ENCODE measurements at regions not wholly inside any gene's neighbourhood (a gene's known extent, or its start where the extent isn't known, plus 50 kb on each side); places are given as distances from the start of the nearest gene placed in this dataset.
"Not testable (repeated sequence)": the region's sequence is repeated elsewhere in the genome, so short reads cannot be mapped to it uniquely, and the experiment has no call there.

DNA sequence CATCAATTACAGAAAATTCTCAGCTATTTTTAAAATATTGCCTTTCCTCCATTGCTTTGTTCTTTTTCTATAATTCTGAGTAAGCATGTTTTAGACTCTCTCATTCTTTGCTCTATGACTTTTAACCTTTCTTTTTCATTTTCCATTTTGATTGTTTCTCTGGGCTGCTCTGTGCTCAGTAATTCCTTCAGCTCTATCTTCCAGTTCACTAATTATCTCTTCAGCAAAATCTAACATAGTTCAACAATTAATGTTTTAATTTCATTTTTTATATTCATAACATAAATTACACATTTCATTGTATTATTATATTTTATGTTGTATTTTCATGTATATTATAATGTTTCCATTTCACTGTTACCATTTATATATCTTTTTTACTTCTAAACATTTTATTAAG lies 198.8 kb upstream of the NOX3 start:
- H3K4me1 Mint-ChIP-seq, result no peaks in the 10 kb centered on the region
- H3K27me3 Mint-ChIP-seq, result peaks cover 12% of the 10 kb centered on the region
- DNase-seq (no peak), ATAC-seq (no peak)
- CTCF ChIA-PET, result no interaction called here
- no peak overlapping the region for H3K27ac Mint-ChIP-seq
- H3K9me3 Mint-ChIP-seq (ENCODE audit: low read depth), result peaks cover 9% of the 10 kb centered on the region
- POLR2A ChIA-PET, result no interaction called here
- intact Hi-C loops (cut with DNase I, micrococcal nuclease), result no loop called here
- H3K36me3 Mint-ChIP-seq (ENCODE audit: low read depth), result no peaks in the 10 kb centered on the region
- no peak overlapping the region for H3K4me3 Mint-ChIP-seq

DNA sequence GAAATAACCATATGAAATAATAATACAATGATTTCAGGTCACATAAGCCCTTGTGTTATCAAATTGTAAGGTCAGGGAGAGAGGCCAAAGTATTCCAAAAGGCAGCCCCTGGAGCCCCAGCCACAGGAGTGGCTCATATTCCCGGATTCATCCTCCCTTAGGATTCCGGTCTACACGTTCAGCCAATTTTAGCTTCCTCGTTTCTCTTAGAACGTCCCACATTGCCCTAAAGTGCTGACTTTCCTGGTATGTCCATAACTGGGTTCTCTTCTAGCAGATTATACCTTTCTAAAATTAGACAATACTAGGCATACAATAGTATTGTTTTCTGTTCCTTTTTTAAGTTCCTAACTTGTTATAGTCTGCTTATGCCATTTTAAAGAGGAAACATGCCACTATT lies 192.7 kb upstream of the NOX3 start:
- Mint-ChIP-seq H3K9me3 (ENCODE audit: low read depth) (no peaks in the 10 kb centered on the region), H3K4me1 (peaks cover 5% of the 10 kb centered on the region), H3K27me3 (no peaks in the 10 kb centered on the region), H3K36me3 (ENCODE audit: low read depth) (no peaks in the 10 kb centered on the region), H3K27ac (no peak overlapping the region), H3K4me3 (no peak overlapping the region)
- POLR2A ChIA-PET, result no interaction called here
- DNase-seq (no peak), ATAC-seq (no peak)
- CTCF ChIA-PET, result no interaction called here
- intact Hi-C loops (cut with DNase I, micrococcal nuclease), result no loop called here

GRCh38 chr6:155647354-155647753 lies 191.7 kb upstream of the NOX3 start:
- H3K27me3 Mint-ChIP-seq, result no peaks in the 10 kb centered on the region
- ATAC-seq (no peak), DNase-seq (no peak)
- H3K4me1 Mint-ChIP-seq, result peaks cover 5% of the 10 kb centered on the region
- ChIA-PET POLR2A (no interaction called here), CTCF (no interaction called here)
- no peaks in the 10 kb centered on the region for H3K9me3 Mint-ChIP-seq (ENCODE audit: low read depth)
- no peak overlapping the region for H3K27ac Mint-ChIP-seq
- H3K4me3 Mint-ChIP-seq, result no peak overlapping the region
- H3K36me3 Mint-ChIP-seq (ENCODE audit: low read depth), result no peaks in the 10 kb centered on the region
- intact Hi-C loops (cut with DNase I, micrococcal nuclease), result no loop called here

GRCh38 chr6:155646443-155646842 lies 190.8 kb upstream of the NOX3 start:
- ATAC-seq (no peak), DNase-seq (no peak)
- Mint-ChIP-seq H3K4me1 (peaks cover 5% of the 10 kb centered on the region), H3K4me3 (no peak overlapping the region), H3K27ac (no peak overlapping the region), H3K27me3 (no peaks in the 10 kb centered on the region), H3K9me3 (ENCODE audit: low read depth) (no peaks in the 10 kb centered on the region), H3K36me3 (ENCODE audit: low read depth) (no peaks in the 10 kb centered on the region)
- ChIA-PET CTCF (no interaction called here), POLR2A (interaction anchor here (0.6 kb wide), 1 partner anchor 10 kb away, joined by 3 read pairs; no protein-coding TSS in a partner anchor)
- intact Hi-C loops (cut with DNase I, micrococcal nuclease), result no loop called here

GRCh38 chr6:155645325-155645724 lies 189.7 kb upstream of the NOX3 start:
- intact Hi-C loops (cut with DNase I, micrococcal nuclease), result no loop called here
- ATAC-seq, result peak; percentile 19
- no peak for DNase-seq

GRCh38 chr6:155641603-155642002 lies 186.0 kb upstream of the NOX3 start:
- Mint-ChIP-seq H3K36me3 (ENCODE audit: low read depth) (no peaks in the 10 kb centered on the region), H3K4me3 (no peak overlapping the region), H3K27me3 (no peaks in the 10 kb centered on the region), H3K27ac (no peak overlapping the region), H3K4me1 (no peaks in the 10 kb centered on the region), H3K9me3 (ENCODE audit: low read depth) (no peaks in the 10 kb centered on the region)
- POLR2A ChIA-PET, result no interaction called here
- no peak for DNase-seq
- CTCF ChIA-PET, result interaction anchor here (0.9 kb wide), 1 partner anchor 13 kb away, joined by 3 read pairs; no protein-coding TSS in a partner anchor
- intact Hi-C loops (cut with DNase I, micrococcal nuclease), result no loop called here
- no peak for ATAC-seq

More at GRCh38 chr6:155645325-155645724, 189.7 kb upstream of the NOX3 start:
- H3K4me1 Mint-ChIP-seq, result peaks cover 5% of the 10 kb centered on the region
- no peaks in the 10 kb centered on the region for H3K27me3 Mint-ChIP-seq
- POLR2A ChIA-PET, result no interaction called here
- H3K36me3 Mint-ChIP-seq (ENCODE audit: low read depth), result no peaks in the 10 kb centered on the region
- no peaks in the 10 kb centered on the region for H3K9me3 Mint-ChIP-seq (ENCODE audit: low read depth)
- H3K4me3 Mint-ChIP-seq, result no peak overlapping the region
- H3K27ac Mint-ChIP-seq, result no peak overlapping the region
- CTCF ChIA-PET, result no interaction called here

DNA sequence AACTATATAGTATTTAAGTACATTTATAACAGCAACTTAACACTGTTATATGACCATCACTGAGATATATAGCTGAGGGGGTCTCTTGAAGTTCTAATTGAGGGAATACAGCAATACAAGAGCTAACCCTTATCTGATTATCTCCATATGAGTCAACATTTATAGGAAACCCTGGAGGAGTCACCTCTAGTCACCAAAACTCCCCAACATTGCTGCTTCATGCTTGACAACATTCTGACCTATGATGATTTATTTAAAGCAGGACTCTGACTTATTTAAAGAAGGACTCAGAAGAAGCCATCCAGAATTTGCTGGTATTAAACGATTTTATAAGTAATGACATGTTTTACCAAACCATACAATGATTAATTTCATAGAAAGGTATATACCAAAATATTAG lies 182.6 kb upstream of the NOX3 start:
- POLR2A ChIA-PET, result no interaction called here
- Mint-ChIP-seq H3K4me3 (no peak overlapping the region), H3K9me3 (ENCODE audit: low read depth) (no peaks in the 10 kb centered on the region), H3K27ac (no peak overlapping the region), H3K27me3 (no peaks in the 10 kb centered on the region), H3K36me3 (ENCODE audit: low read depth) (no peaks in the 10 kb centered on the region), H3K4me1 (no peaks in the 10 kb centered on the region)
- CTCF ChIA-PET, result no interaction called here
- ATAC-seq (peak; percentile 47), DNase-seq (no peak)
- intact Hi-C loops (cut with DNase I, micrococcal nuclease), result no loop called here

- intact Hi-C loops (cut with DNase I, micrococcal nuclease), result no loop called here
- ChIA-PET POLR2A (no interaction called here), CTCF (no interaction called here)
- no peak for DNase-seq
- no peak overlapping the region for H3K4me3 Mint-ChIP-seq
- H3K9me3 Mint-ChIP-seq (ENCODE audit: low read depth), result peaks cover 4% of the 10 kb centered on the region
- no peaks in the 10 kb centered on the region for H3K36me3 Mint-ChIP-seq (ENCODE audit: low read depth)
- H3K27ac Mint-ChIP-seq, result no peak overlapping the region
- no peaks in the 10 kb centered on the region for H3K27me3 Mint-ChIP-seq
- no peak for ATAC-seq
- H3K4me1 Mint-ChIP-seq, result no peaks in the 10 kb centered on the region
Measured at GRCh38 chr6:155635416-155635815, 179.8 kb upstream of the NOX3 start.

- intact Hi-C loops (cut with DNase I, micrococcal nuclease), result no loop called here
- Mint-ChIP-seq H3K4me3 (no peak overlapping the region), H3K27me3 (peaks cover 2% of the 10 kb centered on the region), H3K4me1 (peaks cover 15% of the 10 kb centered on the region), H3K27ac (no peak overlapping the region), H3K36me3 (ENCODE audit: low read depth) (no peaks in the 10 kb centered on the region), H3K9me3 (ENCODE audit: low read depth) (peaks cover 4% of the 10 kb centered on the region)
- CTCF ChIA-PET, result no interaction called here
- DNase-seq (no peak), ATAC-seq (no peak)
- POLR2A ChIA-PET, result no interaction called here
Measured at GRCh38 chr6:155630085-155630484, 174.4 kb upstream of the NOX3 start.

- Mint-ChIP-seq H3K27ac (no peak overlapping the region), H3K4me3 (no peak overlapping the region), H3K9me3 (ENCODE audit: low read depth) (peaks cover 4% of the 10 kb centered on the region), H3K36me3 (ENCODE audit: low read depth) (no peaks in the 10 kb centered on the region), H3K4me1 (peaks cover 15% of the 10 kb centered on the region), H3K27me3 (peaks cover 2% of the 10 kb centered on the region)
- ChIA-PET CTCF (no interaction called here), POLR2A (no interaction called here)
- DNase-seq (no peak), ATAC-seq (no peak)
- intact Hi-C loops (cut with DNase I, micrococcal nuclease), result loop anchor here in 1 of 2 experiments (2.0 kb wide), 1 partner anchor 211 kb away; no protein-coding TSS in a partner anchor
Measured at GRCh38 chr6:155629652-155630051, 174.0 kb upstream of the NOX3 start.

GRCh38 chr6:155628306-155628705 lies 172.7 kb upstream of the NOX3 start:
- Mint-ChIP-seq H3K4me3 (peak overlapping the region; percentile 54), H3K36me3 (ENCODE audit: low read depth) (no peaks in the 10 kb centered on the region), H3K27me3 (peaks cover 3% of the 10 kb centered on the region), H3K27ac (peak overlapping the region; percentile 98), H3K4me1 (peaks cover 21% of the 10 kb centered on the region), H3K9me3 (ENCODE audit: low read depth) (peaks cover 4% of the 10 kb centered on the region)
- intact Hi-C loops (cut with DNase I, micrococcal nuclease), result loop anchor here in 1 of 2 experiments (2.0 kb wide), 1 partner anchor 210 kb away; no protein-coding TSS in a partner anchor
- peak; percentile 81 for DNase-seq
- CTCF ChIA-PET, result interaction anchor here (0.5 to 0.9 kb wide), 2 partner anchors 13 to 301 kb away, joined by 3 read pairs; no protein-coding TSS in a partner anchor
- ATAC-seq, result peak; percentile 95
- POLR2A ChIA-PET, result interaction anchor here (0.6 kb wide), 2 partner anchors 106 to 211 kb away, joined by 3 read pairs; no protein-coding TSS in a partner anchor

- ChIA-PET POLR2A (interaction anchor here (0.6 kb wide), 2 partner anchors 106 to 210 kb away, joined by 3 read pairs; no protein-coding TSS in a partner anchor), CTCF (interaction anchor here (0.9 kb wide), 1 partner anchor 14 kb away, joined by 3 read pairs; no protein-coding TSS in a partner anchor)
- not testable (repeated sequence) for H3K9me3 Mint-ChIP-seq (ENCODE audit: low read depth); H3K27me3 Mint-ChIP-seq; H3K36me3 Mint-ChIP-seq (ENCODE audit: low read depth); DNase-seq; ATAC-seq
- Mint-ChIP-seq H3K27ac (peak overlapping the region; percentile 98), H3K4me3 (peak overlapping the region; percentile 54), H3K4me1 (peaks cover 21% of the 10 kb centered on the region)
- intact Hi-C loops (cut with DNase I, micrococcal nuclease), result loop anchor here in 1 of 2 experiments (2.0 kb wide), 1 partner anchor 209 kb away; no protein-coding TSS in a partner anchor
Measured at GRCh38 chr6:155627722-155628212, 172.1 kb upstream of the NOX3 start.
